H1 (cell line): ENCODE measurements at regions not wholly inside any gene's neighbourhood (a gene's known extent, or its start where the extent isn't known, plus 50 kb on each side); places are given as distances from the start of the nearest gene placed in this dataset.

Source experiments
- CTCF ChIA-PET: fragments of 300-600 bp; sonication (Branson Sonifier 250); formaldehyde crosslinking; loops from one replicate; lab custom pipeline; 2021; ENCODE audit not compliant: partially characterized antibody; lab: Charles Lee
- POLR2A ChIA-PET: fragments of 300-600 bp; sonication (Branson Sonifier 250); formaldehyde crosslinking; loops from one replicate; lab custom pipeline; 2021; ENCODE audit warnings: inconsistent platforms; ENCODE audit not compliant: partially characterized antibody; lab: Charles Lee
- DNase-seq, 2 experiments: peaks; one replicate each; pipeline versions ENCODE4 v3.0.0 to v3.0.0-alpha.2; 2010 to 2022; ENCODE audit warnings: low spot score in 2 of 2, low read depth in 1 of 2, mixed read lengths in 1 of 2
- FAIRE-seq: peaks from 2 replicates; lab custom pipeline; 2011; peaks lifted over from hg19 to GRCh38; lab: Jason Lieb, UNC
- H2AFZ ChIP-seq: 2 replicates; pipeline ENCODE4 v1.8.1; 2012; ENCODE audit warnings: low read length, inconsistent platforms
- H2AK5ac ChIP-seq: 2 replicates; pipeline ENCODE4 v1.6.1; 2013; ENCODE audit warnings: low read depth, low read length
- H2BK120ac ChIP-seq: replicated peaks from 2 replicates; pipeline ENCODE3; 2013; ENCODE audit warnings: low read depth, low read length, inconsistent platforms
- H2BK12ac ChIP-seq: 2 replicates; pipeline ENCODE4 v1.6.1; 2013; ENCODE audit warnings: low read depth, low read length
- H2BK15ac ChIP-seq: 2 replicates; pipeline ENCODE4 v1.6.1; 2013; ENCODE audit warnings: low read length
- H2BK20ac ChIP-seq: 2 replicates; pipeline ENCODE4 v1.6.1; 2013; ENCODE audit warnings: low read length
- H2BK5ac ChIP-seq: 2 replicates; pipeline ENCODE4 v1.6.1; 2013; ENCODE audit warnings: low read depth, low read length
- H3K14ac ChIP-seq: 2 replicates; pipeline ENCODE4 v1.6.1; 2013; ENCODE audit warnings: inconsistent platforms; ENCODE audit not compliant: insufficient read length
- H3K18ac ChIP-seq: 2 replicates; pipeline ENCODE4 v1.6.1; 2013; ENCODE audit warnings: low read length; ENCODE audit errors: extremely low read depth
- H3K23ac ChIP-seq: 2 replicates; pipeline ENCODE4 v1.6.1; 2013; ENCODE audit warnings: inconsistent platforms; ENCODE audit not compliant: insufficient read length
- H3K23me2 ChIP-seq: 2 replicates; pipeline ENCODE4 v1.6.1; 2013; ENCODE audit warnings: low read depth, low read length
- H3K27ac ChIP-seq: 2 replicates; pipeline ENCODE4 v1.6.1; 2011; ENCODE audit warnings: low read depth, low read length, inconsistent platforms
- H3K27me3 ChIP-seq, 4 experiments: replicated peaks in 1 of 4; 1 replicate in 1 of 4; 2 replicates in 3 of 4; pipeline versions ENCODE4 v1.6.1 to v1.8.1; 2011 to 2013; ENCODE audit warnings: low read length in 3 of 4, mild to moderate bottlenecking in 3 of 4, inconsistent platforms in 2 of 4, mixed read lengths in 2 of 4, moderate library complexity in 1 of 4; ENCODE audit not compliant: control insufficient read depth in 3 of 4, insufficient read depth in 3 of 4; ENCODE audit errors: extremely low read depth in 1 of 4
- H3K36me3 ChIP-seq, 4 experiments: 2 replicates each; pipeline versions ENCODE4 v1.6.1 to v1.8.1; 2011 to 2013; ENCODE audit warnings: mild to moderate bottlenecking in 4 of 4, low read length in 3 of 4, moderate library complexity in 2 of 4, control low read depth in 1 of 4, inconsistent platforms in 1 of 4; ENCODE audit not compliant: insufficient read depth in 4 of 4, control insufficient read depth in 2 of 4
- H3K4ac ChIP-seq: replicated peaks from 2 replicates; pipeline ENCODE3; 2013; ENCODE audit warnings: low read length, low read depth, mixed read lengths, inconsistent platforms; ENCODE audit not compliant: insufficient read length
- H3K4me1 ChIP-seq, 4 experiments: replicated peaks in 1 of 4; 1 replicate in 1 of 4; 2 replicates in 3 of 4; pipeline versions ENCODE4 v1.6.1 to v1.8.1; 2011 to 2013; ENCODE audit warnings: low read length in 3 of 4, inconsistent platforms in 2 of 4, mixed read lengths in 1 of 4; ENCODE audit not compliant: insufficient read depth in 4 of 4, control insufficient read depth in 3 of 4
- H3K4me2 ChIP-seq, 2 experiments: 2 replicates each; pipeline versions ENCODE4 v1.6.1 to v1.8.1; 2011 to 2013; ENCODE audit warnings: low read depth in 2 of 2, low read length in 2 of 2, control low read depth in 1 of 2, inconsistent platforms in 1 of 2, mild to moderate bottlenecking in 1 of 2; ENCODE audit not compliant: insufficient read depth in 1 of 2
- H3K4me3 ChIP-seq, 4 experiments: fragments of 200-600, 300-600 bp in 1 of 4; sonication (generic), shearing (Covaris generic), sonication (Bioruptor Twin) in 1 of 4; 2 replicates each; pipeline versions ENCODE4 v1.5.1 to v1.8.1; 2011 to 2016; ENCODE audit warnings: low read length in 4 of 4, low read depth in 3 of 4, control low read depth in 2 of 4, inconsistent platforms in 2 of 4, mild to moderate bottlenecking in 2 of 4, mixed read lengths in 1 of 4, moderate library complexity in 1 of 4; ENCODE audit not compliant: insufficient read depth in 2 of 4; ENCODE audit errors: extremely low read depth in 1 of 4
- H3K56ac ChIP-seq: replicated peaks from 2 replicates; pipeline ENCODE3; 2013; ENCODE audit warnings: low read depth, mild to moderate bottlenecking, mixed read lengths, low read length, inconsistent platforms; ENCODE audit not compliant: insufficient read length
- H3K79me1 ChIP-seq: 2 replicates; pipeline ENCODE4 v1.6.1; 2013; ENCODE audit warnings: low read depth, low read length, control low read depth
- H3K79me2 ChIP-seq, 2 experiments: 2 replicates each; pipeline versions ENCODE4 v1.6.1 to v1.8.1; 2012 to 2013; ENCODE audit warnings: low read length in 2 of 2, mild to moderate bottlenecking in 2 of 2, inconsistent platforms in 1 of 2; ENCODE audit not compliant: insufficient read depth in 2 of 2, control insufficient read depth in 1 of 2
- H3K9ac ChIP-seq, 4 experiments: replicated peaks in 1 of 4; 1 replicate in 1 of 4; 2 replicates in 3 of 4; pipeline versions ENCODE4 v1.6.1 to v1.8.1; 2011 to 2013; ENCODE audit warnings: low read depth in 3 of 4, low read length in 3 of 4, control low read depth in 2 of 4, mild to moderate bottlenecking in 2 of 4, moderate library complexity in 2 of 4, inconsistent platforms in 1 of 4; ENCODE audit errors: extremely low read depth in 1 of 4
- H3K9me3 ChIP-seq, 2 experiments: 2 replicates each; pipeline versions ENCODE4 v1.6.1 to v1.8.1; 2012 to 2013; ENCODE audit warnings: mild to moderate bottlenecking in 2 of 2, moderate library complexity in 2 of 2, control low read depth in 1 of 2, inconsistent platforms in 1 of 2, low read depth in 1 of 2, low read length in 1 of 2, mixed read lengths in 1 of 2; ENCODE audit not compliant: insufficient read depth in 2 of 2
- H4K20me1 ChIP-seq, 2 experiments: replicated peaks in 1 of 2; 2 replicates each; pipeline versions ENCODE3 to v1.8.1; 2011 to 2013; ENCODE audit warnings: inconsistent platforms in 2 of 2, low read length in 2 of 2, mild to moderate bottlenecking in 1 of 2; ENCODE audit not compliant: insufficient read depth in 2 of 2, control insufficient read depth in 1 of 2
- H4K5ac ChIP-seq: 2 replicates; pipeline ENCODE4 v1.6.1; 2013; ENCODE audit warnings: low read length, low read depth, mixed read lengths, inconsistent platforms; ENCODE audit not compliant: insufficient read length
- H4K8ac ChIP-seq: 2 replicates; pipeline ENCODE4 v1.8.0; 2013; ENCODE audit warnings: mild to moderate bottlenecking, moderate library complexity, low read length, inconsistent platforms; ENCODE audit not compliant: insufficient read depth; ENCODE audit errors: extremely low read depth
- H4K91ac ChIP-seq: replicated peaks from 2 replicates; pipeline ENCODE3; 2013; ENCODE audit warnings: low read length, mixed read lengths, inconsistent platforms; ENCODE audit not compliant: insufficient read length
- BACH1 ChIP-seq: IDR thresholded peaks from 2 replicates; pipeline ENCODE4 v1.6.1; 2012; ENCODE audit warnings: low read length, improper control_type of control experiment
- CBX5 ChIP-seq: fragments of 300-800, 300-1000 bp; sonication (generic); IDR thresholded peaks from 2 replicates; pipeline ENCODE4 v1.7.1; 2016; ENCODE audit warnings: antibody characterized with exemption, low read length, low read depth
- RAD21 ChIP-seq, 2 experiments: IDR thresholded peaks in 1 of 2; conservative IDR thresholded peaks in 1 of 2; 2 replicates each; pipeline ENCODE4 v1.6.1; 2011; ENCODE audit warnings: low read depth in 2 of 2, low read length in 2 of 2, improper control_type of control experiment in 1 of 2, inconsistent platforms in 1 of 2, mild to moderate bottlenecking in 1 of 2, moderate library complexity in 1 of 2
- TEAD4 ChIP-seq: IDR thresholded peaks from 2 replicates; pipeline ENCODE4 v1.6.1; 2012; ENCODE audit warnings: low read depth, low read length, inconsistent platforms, mixed read lengths
- WGBS, 2 experiments: shearing (Covaris generic) in 1 of 2; methylation state at CpG; one replicate each; pipeline versions ENCODE4 v1.1.6 to v1.1.7; 2013 to 2015; ENCODE audit warnings: low lambda C conversion rate in 2 of 2, mixed read lengths in 2 of 2, inconsistent platforms in 1 of 2, low coverage in 1 of 2, missing lambda C conversion rate in 1 of 2; ENCODE audit not compliant: insufficient replicate concordance in 2 of 2, insufficient coverage in 1 of 2, insufficient read length in 1 of 2; ENCODE audit errors: extremely low coverage in 1 of 2, missing lambda C conversion rate in 1 of 2; 5-methylcytosine and 5-hydroxymethylcytosine counted together
- TF ChIP-seq, protein P1 (sequence below), 3 experiments: IDR thresholded peaks; 1 replicate in 2 of 3; 2 replicates in 1 of 3; pipeline versions ENCODE4 v1.5.1 to v1.6.1; 2011; ENCODE audit warnings: low read length in 3 of 3, mild to moderate bottlenecking in 3 of 3, inconsistent platforms in 2 of 3, low read depth in 1 of 3, moderate library complexity in 1 of 3; ENCODE audit not compliant: insufficient read depth in 1 of 3; ENCODE audit errors: control extremely low read depth in 1 of 3

DNA sequence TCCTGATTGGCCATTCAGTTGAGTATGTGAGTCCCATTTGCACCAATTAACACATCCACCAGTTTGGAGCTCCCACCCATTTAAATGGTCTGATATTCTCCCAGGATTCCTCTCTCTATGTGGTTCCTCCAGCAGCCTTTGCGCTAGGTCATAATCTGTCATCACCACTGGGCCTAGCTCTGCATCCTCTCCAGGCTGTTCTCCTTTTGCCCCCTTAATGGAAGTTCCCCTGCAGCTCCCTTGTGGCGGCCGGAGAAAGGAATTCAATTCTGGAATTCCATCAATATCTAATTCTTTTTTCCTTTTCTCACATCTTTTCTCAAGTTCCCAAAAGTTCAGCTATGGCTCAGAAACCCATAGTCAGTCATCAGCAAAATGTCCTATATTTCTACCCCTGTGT is 2184.4 kb upstream of the AGA start:
- Histone ChIP-seq H3K27ac (no peak overlapping the region), H3K79me1 (no peaks in the 10 kb centered on the region), H2BK15ac (no peak overlapping the region), H4K8ac (no peak overlapping the region), H3K4me1 (no peaks in the 10 kb centered on the region; a peak in 1 of 7 replicates), H2AFZ (no peak overlapping the region), H3K9ac (no peak overlapping the region), H4K5ac (no peak overlapping the region), H3K9me3 (no peaks in the 10 kb centered on the region), H3K14ac (no peak overlapping the region), H4K20me1 (no peaks in the 10 kb centered on the region), H3K79me2 (no peaks in the 10 kb centered on the region), H2BK5ac (no peak overlapping the region), H2BK12ac (no peak overlapping the region), H3K27me3 (no peaks in the 10 kb centered on the region), H2AK5ac (no peak overlapping the region), H3K4ac (no peak overlapping the region), H2BK20ac (no peak overlapping the region), H3K4me3 (no peak overlapping the region), H4K91ac (no peak overlapping the region), H3K23ac (no peak overlapping the region), H3K36me3 (no peaks in the 10 kb centered on the region), H3K18ac (no peak overlapping the region), H3K4me2 (no peak overlapping the region), H3K56ac (no peak overlapping the region), H3K23me2 (no peaks in the 10 kb centered on the region), H2BK120ac (no peak overlapping the region)
- DNase-seq (peak; percentile 2 to 52), FAIRE-seq (no peak)
- TF ChIP-seq RAD21 (IDR thresholded peaks at IDR 0.05 in 1 of 2, conservative IDR thresholded peaks at IDR 0.05 in 1 of 2; ENCODE audit: low read depth in 2 of 2, low read length in 2 of 2), result peak; percentile 62 to 63
- TF ChIP-seq TEAD4, result 0 out of 2 replicates have a peak, but pooled peaks have one; percentile 12
- TF ChIP-seq, protein P1, sequence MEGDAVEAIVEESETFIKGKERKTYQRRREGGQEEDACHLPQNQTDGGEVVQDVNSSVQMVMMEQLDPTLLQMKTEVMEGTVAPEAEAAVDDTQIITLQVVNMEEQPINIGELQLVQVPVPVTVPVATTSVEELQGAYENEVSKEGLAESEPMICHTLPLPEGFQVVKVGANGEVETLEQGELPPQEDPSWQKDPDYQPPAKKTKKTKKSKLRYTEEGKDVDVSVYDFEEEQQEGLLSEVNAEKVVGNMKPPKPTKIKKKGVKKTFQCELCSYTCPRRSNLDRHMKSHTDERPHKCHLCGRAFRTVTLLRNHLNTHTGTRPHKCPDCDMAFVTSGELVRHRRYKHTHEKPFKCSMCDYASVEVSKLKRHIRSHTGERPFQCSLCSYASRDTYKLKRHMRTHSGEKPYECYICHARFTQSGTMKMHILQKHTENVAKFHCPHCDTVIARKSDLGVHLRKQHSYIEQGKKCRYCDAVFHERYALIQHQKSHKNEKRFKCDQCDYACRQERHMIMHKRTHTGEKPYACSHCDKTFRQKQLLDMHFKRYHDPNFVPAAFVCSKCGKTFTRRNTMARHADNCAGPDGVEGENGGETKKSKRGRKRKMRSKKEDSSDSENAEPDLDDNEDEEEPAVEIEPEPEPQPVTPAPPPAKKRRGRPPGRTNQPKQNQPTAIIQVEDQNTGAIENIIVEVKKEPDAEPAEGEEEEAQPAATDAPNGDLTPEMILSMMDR (IDR thresholded peaks at IDR 0.05; ENCODE audit: control extremely low read depth in 1 of 3, insufficient read depth in 1 of 3, low read depth in 1 of 3, low read length in 3 of 3), result peak in 2 of 3 experiments; percentile 43 to 46; a peak in 3 of 4 replicates
- no peak for TF ChIP-seq BACH1
- TF ChIP-seq CBX5, result no peak
- 79% methylated on average over 3 of the region's 3 CpGs; no CpG with 5 or more reads in 1 of the 2 experiments for WGBS, 2 experiments
- ChIA-PET CTCF (interaction anchor here (0.6 to 1.8 kb wide), 10 partner anchors 10 to 645 kb away, joined by 3 to 6 read pairs (median 3); no protein-coding TSS in a partner anchor), POLR2A (no interaction called here)
